ENCODE measurements at regions not wholly inside any gene's neighbourhood (a gene's known extent, or its start where the extent isn't known, plus 50 kb on each side); places are given as distances from the start of the nearest gene placed in this dataset.

GRCh38 chr17:5741810-5742209 lies 157.5 kb upstream of the NLRP1 start:
- TF ChIP-seq CTCF (IDR thresholded peaks at IDR 0.05; ENCODE audit: low read depth, low read length) (no peak), POLR2A (IDR thresholded peaks at IDR 0.05; ENCODE audit: extremely low read depth, insufficient read length) (no peak), MYC (IDR thresholded peaks at IDR 0.05; ENCODE audit: low read depth, low read length) (no peak), MAX (IDR thresholded peaks at IDR 0.05; ENCODE audit: low read depth, low read length) (no peak)

All from NB4 (cell line).